SU-DHL-6 (cell line): ENCODE measurements at regions not wholly inside any gene's neighbourhood (a gene's known extent, or its start where the extent isn't known, plus 50 kb on each side); places are given as distances from the start of the nearest gene placed in this dataset.

Experiments used
- H2AFZ ChIP-seq: fragments of 200-600 bp; sonication (generic); 2 replicates; pipeline ENCODE4 v1.6.1; 2014; ENCODE audit warnings: low read depth, mild to moderate bottlenecking, moderate library complexity, mixed read lengths, antibody characterized with exemption, low read length; ENCODE audit not compliant: severe bottlenecking
- H3F3A ChIP-seq: fragments of 200-600 bp; shearing (Covaris generic); 2 replicates; pipeline ENCODE4 v1.6.0; 2016; ENCODE audit warnings: antibody characterized with exemption, mild to moderate bottlenecking; ENCODE audit not compliant: insufficient read depth
- H3K27ac ChIP-seq: fragments of 200-600 bp; sonication (generic); 2 replicates; pipeline ENCODE4 v1.5.1; 2016; ENCODE audit warnings: low read depth, mild to moderate bottlenecking, low read length, moderate library complexity, mixed read lengths
- H3K27me3 ChIP-seq: fragments of 200-600 bp; sonication (generic), shearing (Covaris generic); 2 replicates; pipeline ENCODE4 v1.6.0; 2014; ENCODE audit warnings: mild to moderate bottlenecking, low read length
- H3K36me3 ChIP-seq: fragments of 200-600 bp; sonication (generic); 2 replicates; pipeline ENCODE4 v1.6.1; 2014; ENCODE audit warnings: mild to moderate bottlenecking, low read length, mixed read lengths
- H3K4me2 ChIP-seq: fragments of 300-600, 200-600 bp; shearing (Covaris generic), sonication (generic); 2 replicates; pipeline ENCODE4 v1.6.0; 2014; ENCODE audit warnings: low read length, low read depth, mild to moderate bottlenecking; ENCODE audit not compliant: poor library complexity, severe bottlenecking
- H3K4me3 ChIP-seq: fragments of 200-600 bp; sonication (generic); 2 replicates; pipeline ENCODE4 v1.5.1; 2014; ENCODE audit warnings: antibody characterized with exemption, low read length, mild to moderate bottlenecking, mixed read lengths; ENCODE audit not compliant: insufficient read depth, poor library complexity, severe bottlenecking
- H3K79me2 ChIP-seq: fragments of 200-600 bp; sonication (generic); 2 replicates; pipeline ENCODE4 v1.6.1; 2014; ENCODE audit warnings: mild to moderate bottlenecking, low read length, moderate library complexity; ENCODE audit not compliant: insufficient read depth
- H3K9ac ChIP-seq: fragments of 200-600 bp; sonication (generic); 2 replicates; pipeline ENCODE4 v1.7.0; 2014; ENCODE audit warnings: mild to moderate bottlenecking, low read length
- H3K9me2 ChIP-seq: fragments of 200-600 bp; sonication (generic); replicated peaks from 2 replicates; pipeline ENCODE4 v1.6.1; 2014; ENCODE audit warnings: low read length; ENCODE audit not compliant: insufficient read depth
- H3K9me3 ChIP-seq: fragments of 200-600 bp; sonication (generic); 2 replicates; pipeline ENCODE4 v1.6.1; 2014; ENCODE audit warnings: low read length, mixed read lengths; ENCODE audit not compliant: insufficient read depth
- H4K20me1 ChIP-seq: fragments of 200-600 bp; sonication (generic); 2 replicates; pipeline ENCODE4 v1.6.1; 2014; ENCODE audit warnings: low read depth, mild to moderate bottlenecking, antibody characterized with exemption, low read length, moderate library complexity, mixed read lengths
- EZH2phosphoT487 ChIP-seq: fragments of 200-600 bp; sonication (generic), shearing (Covaris generic); conservative IDR thresholded peaks from 2 replicates; pipeline ENCODE4 v1.6.1; 2018; ENCODE audit warnings: mild to moderate bottlenecking, antibody characterized with exemption, low read length, moderate library complexity, mixed read lengths
- TF ChIP-seq, protein P1 (sequence below): fragments of 200-600 bp; sonication (generic); IDR thresholded peaks from one replicate; pipeline ENCODE4 v1.5.1; 2017; ENCODE audit warnings: antibody characterized with exemption, mild to moderate bottlenecking, low read length, moderate library complexity; ENCODE audit not compliant: insufficient read depth, poor library complexity, severe bottlenecking

- no peak overlapping the region for H3K9ac ChIP-seq
- TF ChIP-seq, protein P1, sequence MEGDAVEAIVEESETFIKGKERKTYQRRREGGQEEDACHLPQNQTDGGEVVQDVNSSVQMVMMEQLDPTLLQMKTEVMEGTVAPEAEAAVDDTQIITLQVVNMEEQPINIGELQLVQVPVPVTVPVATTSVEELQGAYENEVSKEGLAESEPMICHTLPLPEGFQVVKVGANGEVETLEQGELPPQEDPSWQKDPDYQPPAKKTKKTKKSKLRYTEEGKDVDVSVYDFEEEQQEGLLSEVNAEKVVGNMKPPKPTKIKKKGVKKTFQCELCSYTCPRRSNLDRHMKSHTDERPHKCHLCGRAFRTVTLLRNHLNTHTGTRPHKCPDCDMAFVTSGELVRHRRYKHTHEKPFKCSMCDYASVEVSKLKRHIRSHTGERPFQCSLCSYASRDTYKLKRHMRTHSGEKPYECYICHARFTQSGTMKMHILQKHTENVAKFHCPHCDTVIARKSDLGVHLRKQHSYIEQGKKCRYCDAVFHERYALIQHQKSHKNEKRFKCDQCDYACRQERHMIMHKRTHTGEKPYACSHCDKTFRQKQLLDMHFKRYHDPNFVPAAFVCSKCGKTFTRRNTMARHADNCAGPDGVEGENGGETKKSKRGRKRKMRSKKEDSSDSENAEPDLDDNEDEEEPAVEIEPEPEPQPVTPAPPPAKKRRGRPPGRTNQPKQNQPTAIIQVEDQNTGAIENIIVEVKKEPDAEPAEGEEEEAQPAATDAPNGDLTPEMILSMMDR: no peak
- TF ChIP-seq EZH2phosphoT487: no peak
- no peak overlapping the region for H3K4me2 ChIP-seq
- H2AFZ ChIP-seq: no peak overlapping the region
- H3K79me2 ChIP-seq: no peaks in the 10 kb centered on the region
- H3K36me3 ChIP-seq: no peaks in the 10 kb centered on the region
- no peaks in the 10 kb centered on the region for H3K9me2 ChIP-seq
- no peaks in the 10 kb centered on the region for H3F3A ChIP-seq
- H3K27me3 ChIP-seq: no peaks in the 10 kb centered on the region
- H3K4me3 ChIP-seq: no peak overlapping the region
- no peaks in the 10 kb centered on the region for H3K9me3 ChIP-seq
- no peak overlapping the region for H3K27ac ChIP-seq
- no peaks in the 10 kb centered on the region for H4K20me1 ChIP-seq
Measured at GRCh38 chr12:130240831-130241590, 78.7 kb downstream of the FZD10 start.

GRCh38 chr12:130242506-130242905, 80.2 kb downstream of the FZD10 start:
- Histone ChIP-seq H3K9me2 (no peaks in the 10 kb centered on the region), H3K4me2 (no peak overlapping the region), H3K79me2 (no peaks in the 10 kb centered on the region), H3K27ac (no peak overlapping the region), H4K20me1 (no peaks in the 10 kb centered on the region), H3K9me3 (no peaks in the 10 kb centered on the region), H3K9ac (no peak overlapping the region), H3K4me3 (no peak overlapping the region), H3K27me3 (no peaks in the 10 kb centered on the region), H2AFZ (no peak overlapping the region), H3K36me3 (no peaks in the 10 kb centered on the region), H3F3A (no peaks in the 10 kb centered on the region)
- no peak for TF ChIP-seq EZH2phosphoT487
- TF ChIP-seq, protein P1: no peak

DNA sequence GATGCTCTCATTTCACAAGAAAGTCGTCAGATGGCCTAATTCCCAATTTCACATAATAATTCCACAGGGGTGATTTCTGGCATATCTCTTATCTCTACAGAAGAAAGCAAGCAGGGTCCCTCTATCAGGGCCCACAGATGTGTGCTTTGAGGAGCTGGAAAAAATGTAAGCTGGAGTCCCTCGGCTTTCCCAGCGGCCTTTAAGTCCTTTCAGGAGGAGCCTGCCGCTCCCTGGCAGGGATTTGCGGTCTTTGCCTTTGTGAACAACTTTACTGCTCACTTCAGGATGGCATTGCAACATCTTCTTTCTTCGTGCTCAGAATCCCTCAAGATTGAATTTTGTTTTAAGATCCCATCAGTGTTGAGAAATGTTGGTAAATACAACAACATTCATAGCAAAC, 83.0 kb downstream of the FZD10 start:
- no peaks in the 10 kb centered on the region for H3K9me2 ChIP-seq
- no peak overlapping the region for H3K4me3 ChIP-seq
- TF ChIP-seq, protein P1: no peak
- no peak for TF ChIP-seq EZH2phosphoT487
- H3K27me3 ChIP-seq: no peaks in the 10 kb centered on the region
- no peak overlapping the region for H2AFZ ChIP-seq
- H3K9me3 ChIP-seq: no peaks in the 10 kb centered on the region
- no peaks in the 10 kb centered on the region for H3F3A ChIP-seq
- no peak overlapping the region for H3K27ac ChIP-seq
- H3K79me2 ChIP-seq: no peaks in the 10 kb centered on the region
- H4K20me1 ChIP-seq: no peaks in the 10 kb centered on the region
- no peak overlapping the region for H3K9ac ChIP-seq
- H3K36me3 ChIP-seq: no peaks in the 10 kb centered on the region
- no peak overlapping the region for H3K4me2 ChIP-seq
